H9 (cell line): ENCODE measurements at regions not wholly inside any gene's neighbourhood (a gene's known extent, or its start where the extent isn't known, plus 50 kb on each side); places are given as distances from the start of the nearest gene placed in this dataset.

Source experiments
- DNase-seq: peaks from one replicate; pipeline ENCODE4 v3.0.0-alpha.2; 2017
- H2AFZ ChIP-seq: one replicate; pipeline ENCODE4 v1.6.1; 2013; ENCODE audit warnings: mild to moderate bottlenecking, low read length, control low read depth, moderate library complexity
- H2AK5ac ChIP-seq: 2 replicates; pipeline ENCODE4 v1.6.1; 2013; ENCODE audit warnings: low read length, control low read depth, mixed read lengths; ENCODE audit not compliant: insufficient read length
- H2BK120ac ChIP-seq: one replicate; pipeline ENCODE4 v1.6.1; 2013; ENCODE audit warnings: low read depth, mild to moderate bottlenecking, low read length, control low read depth, inconsistent platforms; ENCODE audit not compliant: poor library complexity, severe bottlenecking
- H2BK12ac ChIP-seq: 2 replicates; pipeline ENCODE4 v1.6.1; 2013; ENCODE audit warnings: low read length, control low read depth, mixed read lengths, low read depth; ENCODE audit not compliant: insufficient read length
- H2BK15ac ChIP-seq: 2 replicates; pipeline ENCODE4 v1.6.1; 2013; ENCODE audit warnings: low read depth, low read length, control low read depth
- H2BK20ac ChIP-seq: one replicate; pipeline ENCODE4 v1.6.1; 2013; ENCODE audit warnings: low read depth, mild to moderate bottlenecking, low read length, control low read depth, inconsistent platforms; ENCODE audit not compliant: poor library complexity, severe bottlenecking
- H2BK5ac ChIP-seq: 2 replicates; pipeline ENCODE4 v1.6.1; 2013; ENCODE audit warnings: low read length, control low read depth, mixed read lengths; ENCODE audit not compliant: insufficient read length
- H3K14ac ChIP-seq: 2 replicates; pipeline ENCODE4 v1.6.1; 2013; ENCODE audit warnings: low read length, control low read depth; ENCODE audit not compliant: insufficient read depth
- H3K18ac ChIP-seq: 2 replicates; pipeline ENCODE4 v1.6.1; 2013; ENCODE audit warnings: low read depth, mild to moderate bottlenecking, mixed read lengths, low read length, control low read depth; ENCODE audit not compliant: insufficient read length
- H3K23ac ChIP-seq: 2 replicates; pipeline ENCODE4 v1.6.1; 2013; ENCODE audit warnings: low read length, control low read depth, mixed read lengths, low read depth; ENCODE audit not compliant: insufficient read length
- H3K23me2 ChIP-seq: 2 replicates; pipeline ENCODE4 v1.6.1; 2013; ENCODE audit warnings: low read depth, mild to moderate bottlenecking, mixed read lengths, low read length, control low read depth; ENCODE audit not compliant: insufficient read length, poor library complexity, severe bottlenecking
- H3K27ac ChIP-seq: 2 replicates; pipeline ENCODE4 v1.5.1; 2013; ENCODE audit warnings: low read length, control low read depth, mixed read lengths, low read depth; ENCODE audit not compliant: insufficient read length
- H3K27me3 ChIP-seq: 2 replicates; pipeline ENCODE4 v1.6.1; 2013; ENCODE audit warnings: low read length, control low read depth, inconsistent platforms; ENCODE audit not compliant: insufficient read depth
- H3K4ac ChIP-seq: 2 replicates; pipeline ENCODE4 v1.6.1; 2013; ENCODE audit warnings: low read depth, mild to moderate bottlenecking, control low read depth, inconsistent platforms, low read length, moderate library complexity
- H3K4me1 ChIP-seq: 2 replicates; pipeline ENCODE4 v1.6.1; 2013; ENCODE audit warnings: low read length, control low read depth, inconsistent platforms; ENCODE audit not compliant: insufficient read depth
- H3K4me2 ChIP-seq: 2 replicates; pipeline ENCODE4 v1.6.1; 2013; ENCODE audit warnings: low read length, control low read depth, mixed read lengths; ENCODE audit not compliant: insufficient read length, insufficient read depth
- H3K56ac ChIP-seq: 2 replicates; pipeline ENCODE4 v1.6.1; 2013; ENCODE audit warnings: low read depth, mild to moderate bottlenecking, mixed read lengths, low read length, control low read depth; ENCODE audit not compliant: insufficient read length
- H3K79me1 ChIP-seq: 2 replicates; pipeline ENCODE4 v1.6.1; 2013; ENCODE audit warnings: low read depth, mild to moderate bottlenecking, moderate library complexity, low read length, control low read depth, inconsistent platforms; ENCODE audit not compliant: insufficient read depth, poor library complexity, severe bottlenecking
- H3K79me2 ChIP-seq: 2 replicates; pipeline ENCODE4 v1.6.1; 2013; ENCODE audit warnings: low read length, control low read depth, inconsistent platforms; ENCODE audit not compliant: insufficient read depth
- H3K9ac ChIP-seq: 2 replicates; pipeline ENCODE4 v1.6.1; 2013; ENCODE audit warnings: low read length, control low read depth, mixed read lengths; ENCODE audit not compliant: insufficient read length; ENCODE audit errors: extremely low read depth
- H3K9me3 ChIP-seq: one replicate; pipeline ENCODE4 v1.6.1; 2013; ENCODE audit warnings: low read depth, low read length, inconsistent platforms; ENCODE audit not compliant: control insufficient read depth
- H3T11ph ChIP-seq: one replicate; pipeline ENCODE4 v1.6.1; 2013; ENCODE audit warnings: mild to moderate bottlenecking, low read length, control low read depth, inconsistent platforms
- H4K20me1 ChIP-seq: one replicate; pipeline ENCODE4 v1.6.1; 2013; ENCODE audit not compliant: control insufficient read depth, insufficient read length, insufficient read depth
- H4K5ac ChIP-seq: 2 replicates; pipeline ENCODE4 v1.6.1; 2013; ENCODE audit warnings: low read depth, mild to moderate bottlenecking, mixed read lengths, low read length, control low read depth; ENCODE audit not compliant: insufficient read length
- H4K8ac ChIP-seq: replicated peaks from 2 replicates; pipeline ENCODE4 v1.6.1; 2013; ENCODE audit warnings: low read length, control low read depth, mixed read lengths, low read depth; ENCODE audit not compliant: insufficient read length
- H4K91ac ChIP-seq: 2 replicates; pipeline ENCODE4 v1.6.1; 2013; ENCODE audit warnings: low read depth, mild to moderate bottlenecking, moderate library complexity, mixed read lengths, low read length, control low read depth; ENCODE audit not compliant: insufficient read length
- H3K27ac Mint-ChIP-seq, 3 experiments: 2 replicates in 2 of 3; 3 replicates in 1 of 3; pipeline ENCODE4 v1.8.0; 2020 to 2021; ENCODE audit warnings: mixed read lengths in 3 of 3, mild to moderate bottlenecking in 1 of 3, moderate library complexity in 1 of 3
- H3K27me3 Mint-ChIP-seq: 2 replicates; pipeline ENCODE4 v1.8.0; 2021; ENCODE audit warnings: low read depth, mild to moderate bottlenecking, moderate library complexity, mixed read lengths
- H3K36me3 Mint-ChIP-seq, 3 experiments: 2 replicates in 2 of 3; 3 replicates in 1 of 3; pipeline ENCODE4 v1.8.0; 2020 to 2021; ENCODE audit warnings: low read depth in 3 of 3, mixed read lengths in 3 of 3; ENCODE audit not compliant: insufficient read depth in 1 of 3
- H3K4me1 Mint-ChIP-seq, 2 experiments: 2 replicates each; pipeline ENCODE4 v1.8.0; 2020; ENCODE audit warnings: mixed read lengths in 2 of 2
- H3K4me3 Mint-ChIP-seq, 2 experiments: 2 replicates in 1 of 2; 3 replicates in 1 of 2; pipeline ENCODE4 v1.8.0; 2020 to 2021; ENCODE audit warnings: mild to moderate bottlenecking in 2 of 2, mixed read lengths in 2 of 2, moderate library complexity in 1 of 2
- H3K9me3 Mint-ChIP-seq, 2 experiments: 2 replicates in 1 of 2; 3 replicates in 1 of 2; pipeline ENCODE4 v1.8.0; 2020; ENCODE audit warnings: mild to moderate bottlenecking in 2 of 2, mixed read lengths in 2 of 2, moderate library complexity in 1 of 2
- CTCF ChIP-seq: fragments of 200-600 bp; sonication (generic); conservative IDR thresholded peaks from 3 replicates; pipeline ENCODE4 v1.8.0; 2021; ENCODE audit warnings: antibody characterized with exemption, mild to moderate bottlenecking
- WGBS: extraction: QIAGEN DNeasy Blood & Tissue Kit; methylation state at CpG from one replicate; pipeline ENCODE4 v1.1.7; 2013; ENCODE audit warnings: missing lambda C conversion rate, low lambda C conversion rate, mixed read lengths; ENCODE audit not compliant: insufficient read length; ENCODE audit errors: extremely low coverage; 5-methylcytosine and 5-hydroxymethylcytosine counted together

GRCh38 chr22:47257566-47257965 lies 495.1 kb downstream of the TBC1D22A start:
- Histone ChIP-seq H3K23me2 (no peaks in the 10 kb centered on the region), H2BK5ac (no peak overlapping the region), H3K9ac (no peak overlapping the region), H3K4me1 (no peaks in the 10 kb centered on the region), H3K23ac (no peak overlapping the region), H4K91ac (no peak overlapping the region), H4K5ac (no peak overlapping the region), H3K27me3 (no peaks in the 10 kb centered on the region), H3K4me2 (no peak overlapping the region), H2BK120ac (no peak overlapping the region), H2AFZ (no peak overlapping the region), H4K20me1 (no peaks in the 10 kb centered on the region), H2BK15ac (no peak overlapping the region), H3T11ph (no peak overlapping the region), H3K79me1 (no peaks in the 10 kb centered on the region), H3K18ac (no peak overlapping the region), H3K27ac (no peak overlapping the region), H3K9me3 (peaks cover 69% of the 10 kb centered on the region), H3K4ac (no peak overlapping the region), H3K56ac (no peak overlapping the region), H4K8ac (no peak overlapping the region), H3K14ac (no peak overlapping the region), H2AK5ac (no peak overlapping the region), H2BK20ac (no peak overlapping the region), H2BK12ac (no peak overlapping the region), H3K79me2 (no peaks in the 10 kb centered on the region)
- WGBS, result no CpG with 5 or more reads among the region's 5 CpGs
- no peak for TF ChIP-seq CTCF
- Mint-ChIP-seq H3K27me3 (peaks cover 8% of the 10 kb centered on the region), H3K9me3 (peaks cover 68 to 83% of the 10 kb centered on the region in 2 experiments), H3K27ac (no peak overlapping the region), H3K36me3 (peaks cover 2 to 28% (median 10%) of the 10 kb centered on the region in 3 experiments), H3K4me3 (no peak overlapping the region), H3K4me1 (no peaks in the 10 kb centered on the region)
- no peak for DNase-seq
